ENCODE measurements at regions not wholly inside any gene's neighbourhood (a gene's known extent, or its start where the extent isn't known, plus 50 kb on each side); places are given as distances from the start of the nearest gene placed in this dataset.

GRCh38 chr15:66942649-66943390 is 122.6 kb upstream of the SMAD3 start:
- no peak for DNase-seq

GRCh38 chr15:66943456-66944095 is 121.8 kb upstream of the SMAD3 start:
- DNase-seq, result peak in 1 of 51 donors; percentile 11

GRCh38 chr15:66944121-66944520 is 121.3 kb upstream of the SMAD3 start:
- no peak for DNase-seq

- no peak for DNase-seq
Measured at GRCh38 chr15:66945286-66945685, 120.1 kb upstream of the SMAD3 start.

GRCh38 chr15:66945842-66946241 is 119.6 kb upstream of the SMAD3 start:
- no peak for DNase-seq

GRCh38 chr15:66946578-66947164 is 118.7 kb upstream of the SMAD3 start:
- peak in 44 of 51 donors; percentile 5 to 80 (median 31) for DNase-seq

GRCh38 chr15:66947471-66947870 is 117.9 kb upstream of the SMAD3 start:
- no peak for DNase-seq

- no peak for DNase-seq
Measured at GRCh38 chr15:66948294-66948693, 117.1 kb upstream of the SMAD3 start.

GRCh38 chr15:66950114-66950513 is 115.3 kb upstream of the SMAD3 start:
- DNase-seq, result no peak

GRCh38 chr15:66951531-66952320 is 113.7 kb upstream of the SMAD3 start:
- no peak for DNase-seq

- no peak for DNase-seq
Measured at GRCh38 chr15:66952756-66953522, 112.5 kb upstream of the SMAD3 start.

- no peak for DNase-seq
Measured at GRCh38 chr15:66953523-66954229, 111.7 kb upstream of the SMAD3 start.

- no peak for DNase-seq
Measured at GRCh38 chr15:66954601-66955000, 110.8 kb upstream of the SMAD3 start.

- DNase-seq, result no peak
Measured at GRCh38 chr15:66955001-66955516, 110.3 kb upstream of the SMAD3 start.

GRCh38 chr15:66955871-66956585 is 109.4 kb upstream of the SMAD3 start:
- no peak for DNase-seq

GRCh38 chr15:66956672-66957430 is 108.6 kb upstream of the SMAD3 start:
- DNase-seq, result no peak

- DNase-seq, result no peak
Measured at GRCh38 chr15:66957431-66957720, 108.0 kb upstream of the SMAD3 start.

GRCh38 chr15:66959066-66959465 is 106.3 kb upstream of the SMAD3 start:
- DNase-seq, result no peak

- DNase-seq, result no peak
Measured at GRCh38 chr15:66959875-66960274, 105.5 kb upstream of the SMAD3 start.
